Heart left ventricle (tissue), 16 donors: ENCODE measurements at regions not wholly inside any gene's neighbourhood (a gene's known extent, or its start where the extent isn't known, plus 50 kb on each side); places are given as distances from the start of the nearest gene placed in this dataset.

Experiments
- ATAC-seq, 4 donors: fragments of 200-7000 bp; cut with Tn5 transposase; one replicate each; pipeline ENCODE4 v1.9.1; 2020 to 2022; ENCODE audit warnings: moderate library complexity in 4 of 4, mild to moderate bottlenecking in 3 of 4, moderate number of reproducible peaks in 1 of 4
- DNase-seq, 5 donors: peaks; one replicate each; pipeline ENCODE4 v3.0.0-alpha.2; 2020
- H3K27ac ChIP-seq, 12 donors: fragments of 200-600 bp; sonication (generic) in 4 of 12; one replicate each; pipeline versions ENCODE4 v1.5.0 to v1.8.0; 2016 to 2022; ENCODE audit warnings: mild to moderate bottlenecking in 2 of 12
- H3K27me3 ChIP-seq, 9 donors: fragments of 200-600 bp; sonication (generic) in 2 of 9; one replicate each; pipeline versions ENCODE4 v1.5.1 to v1.8.0; 2016 to 2022; ENCODE audit warnings: mild to moderate bottlenecking in 3 of 9
- H3K36me3 ChIP-seq, 9 donors: fragments of 200-600 bp; sonication (generic) in 2 of 9; one replicate each; pipeline versions ENCODE4 v1.5.0 to v1.8.0; 2018 to 2022; ENCODE audit warnings: mild to moderate bottlenecking in 2 of 9
- H3K4me1 ChIP-seq, 12 donors: fragments of 200-600 bp; sonication (generic) in 4 of 12; one replicate each; pipeline versions ENCODE4 v1.5.0 to v1.8.0; 2016 to 2022; ENCODE audit warnings: mild to moderate bottlenecking in 3 of 12
- H3K4me3 ChIP-seq, 12 donors: fragments of 200-600 bp; sonication (generic) in 4 of 12; one replicate each; pipeline versions ENCODE4 v1.5.0 to v1.8.0; 2017 to 2022; ENCODE audit warnings: mild to moderate bottlenecking in 9 of 12, moderate library complexity in 4 of 12
- H3K9me3 ChIP-seq, 12 donors: fragments of 200-600 bp; sonication (generic) in 4 of 12; one replicate each; pipeline versions ENCODE4 v1.5.0 to v1.8.0; 2016 to 2022; ENCODE audit warnings: mild to moderate bottlenecking in 1 of 12
- CTCF ChIP-seq, 12 donors: fragments of 200-600 bp; sonication (generic) in 4 of 12; IDR thresholded peaks; one replicate each; pipeline versions ENCODE4 v1.5.0 to v1.8.0; 2018 to 2022; ENCODE audit warnings: antibody characterized with exemption in 12 of 12, mild to moderate bottlenecking in 5 of 12
- POLR2A ChIP-seq, 2 donors: fragments of 450-650 bp; IDR thresholded peaks; one replicate each; pipeline ENCODE4 v1.6.1; 2017; ENCODE audit warnings: antibody characterized with exemption in 2 of 2, mild to moderate bottlenecking in 2 of 2, moderate library complexity in 2 of 2
- WGBS, 4 donors: extraction: QIAGEN DNeasy Blood & Tissue Kit in 2 of 4; methylation state at CpG; one replicate each; pipeline versions ENCODE4 v1.1.5 to v1.1.7; 2013 to 2018; 5-methylcytosine and 5-hydroxymethylcytosine counted together
- intact Hi-C, 10 donors: fragments of 100-400 bp; cut with DNase I; formaldehyde crosslinking; loops; one replicate each; pipeline versions ENCODE4 v1.11.1 to v1.14.2; 2022
- donor health status: ischemic (EF 13 %, LVEDD 7.1; RV severe dilation, severe dysfunction).
- donor health status: healthy with polysubstance abuse.
- donor health status: DM: no; HTN: yes; CAD: no.
- donor health status: DM: no; HTN: no; CAD: no.
- donor health status: ischemic (EF 25% LVEDD 6.9; RV normal size, moderate dysfunction).
- donor health status: ischemic (EF 25% LVEDD 5.7; RV mildly dilated, moderate dysfunction).
- donor health status: healthy.
- donor health status: DM: yes; HTN: yes; CAD: no.
- donor health status: ischemic (EF 35%, LVEDD 5.7; RV mildly dilated, moderate dysfunction).
- donor health status: nonischemic (EF 11% LVEDD 7.7; RV severe dilation, severe dysfunction).
- donor health status: DM: yes; HTN: yes; CAD: no.
- donor health status: PGD.
- donor health status: ischemic (EF 29% LVEDD 5.4; RV normal size, mild dysfunction).
- donor health status: nonischemic (EF 23%, LVEDD 6.1; RV moderate dilation, normal function).

- H3K4me1 ChIP-seq: no peaks in the 10 kb centered on the region
- no peaks in the 10 kb centered on the region for H3K9me3 ChIP-seq
- TF ChIP-seq POLR2A (IDR thresholded peaks at IDR 0.05): no peak
- no peak for ATAC-seq
- H3K36me3 ChIP-seq: no peaks in the 10 kb centered on the region
- 77 to 88% (median 83%) methylated on average over 2 of the region's 2 CpGs for WGBS, 4 donors
- H3K27ac ChIP-seq: no peak overlapping the region
- H3K4me3 ChIP-seq: no peak overlapping the region
- DNase-seq: no peak
- intact Hi-C loops: no loop called here
- peaks cover 0 to 24% (median 8%) of the 10 kb centered on the region in 9 donors for H3K27me3 ChIP-seq
These were observed 135.2 kb upstream of the PRSS1 start for GRCh38 chr7:142614116-142614515.

GRCh38 chr7:142612237-142612881 lies 136.9 kb upstream of the PRSS1 start:
- no peak overlapping the region for H3K4me3 ChIP-seq
- no peak for ATAC-seq
- no peak for TF ChIP-seq POLR2A (IDR thresholded peaks at IDR 0.05)
- H3K9me3 ChIP-seq: no peaks in the 10 kb centered on the region
- H3K36me3 ChIP-seq: no peaks in the 10 kb centered on the region
- H3K27me3 ChIP-seq: peaks cover 0 to 24% (median 8%) of the 10 kb centered on the region in 9 donors
- no peak for DNase-seq
- H3K4me1 ChIP-seq: no peaks in the 10 kb centered on the region
- H3K27ac ChIP-seq: no peak overlapping the region
- 69 to 92% (median 85%) methylated on average over 1 of the region's 1 CpG for WGBS, 4 donors
- intact Hi-C loops: no loop called here

- no peaks in the 10 kb centered on the region for H3K36me3 ChIP-seq
- intact Hi-C loops: no loop called here
- H3K4me3 ChIP-seq: no peak overlapping the region
- H3K4me1 ChIP-seq: no peaks in the 10 kb centered on the region
- DNase-seq: no peak
- 42 to 51% (median 46%) methylated on average over 8 of the region's 8 CpGs for WGBS, 4 donors
- TF ChIP-seq POLR2A (IDR thresholded peaks at IDR 0.05) (no peak), CTCF (IDR thresholded peaks at IDR 0.05) (no peak)
- no peak for ATAC-seq
- peaks cover 0 to 24% (median 8%) of the 10 kb centered on the region in 9 donors for H3K27me3 ChIP-seq
- no peaks in the 10 kb centered on the region for H3K9me3 ChIP-seq
- H3K27ac ChIP-seq: no peak overlapping the region
These were observed 137.6 kb upstream of the PRSS1 start for GRCh38 chr7:142611566-142612236.

GRCh38 chr7:142608630-142609428 lies 140.4 kb upstream of the PRSS1 start:
- Histone ChIP-seq H3K27ac (no peak overlapping the region), H3K4me1 (no peaks in the 10 kb centered on the region), H3K4me3 (no peak overlapping the region), H3K27me3 (peaks cover 0 to 21% (median 0%) of the 10 kb centered on the region in 9 donors), H3K9me3 (no peaks in the 10 kb centered on the region), H3K36me3 (no peaks in the 10 kb centered on the region)
- 60 to 73% (median 66%) methylated on average over 1 of the region's 1 CpG for WGBS, 4 donors
- intact Hi-C loops: loop anchor here in 2 of 10 donors (10.0 kb wide), 2 partner anchors 176 to 606 kb away; no protein-coding TSS in a partner anchor
- DNase-seq (no peak), ATAC-seq (no peak)
- TF ChIP-seq CTCF (IDR thresholded peaks at IDR 0.05): no peak
- TF ChIP-seq POLR2A (IDR thresholded peaks at IDR 0.05): no peak

- ATAC-seq: no peak
- no peak overlapping the region for H3K27ac ChIP-seq
- intact Hi-C loops: loop anchor here in 2 of 10 donors (10.0 kb wide), 2 partner anchors 177 to 607 kb away; no protein-coding TSS in a partner anchor
- TF ChIP-seq POLR2A (IDR thresholded peaks at IDR 0.05) (no peak), CTCF (IDR thresholded peaks at IDR 0.05) (no peak)
- no peak overlapping the region for H3K4me3 ChIP-seq
- no peaks in the 10 kb centered on the region for H3K4me1 ChIP-seq
- H3K27me3 ChIP-seq: peaks cover 0 to 25% (median 0%) of the 10 kb centered on the region in 9 donors
- no peaks in the 10 kb centered on the region for H3K9me3 ChIP-seq
- WGBS, 4 donors: 68 to 77% (median 75%) methylated on average over 3 of the region's 3 CpGs
- no peaks in the 10 kb centered on the region for H3K36me3 ChIP-seq
- no peak for DNase-seq
These were observed 141.9 kb upstream of the PRSS1 start for GRCh38 chr7:142607351-142607750.
